Stimulated activated CD8-positive, alpha-beta memory T cell treated with anti-CD3 and anti-CD28 coated beads, Interleukin-15, amount 100 ng/mL, for 48 hours (primary cell): ENCODE measurements at regions not wholly inside any gene's neighbourhood (a gene's known extent, or its start where the extent isn't known, plus 50 kb on each side); places are given as distances from the start of the nearest gene placed in this dataset.

Experiments used
- DNase-seq, 2 donors: peaks; one replicate each; pipeline ENCODE4 v3.0.0-alpha.2; 2020; ENCODE audit warnings: low read depth in 2 of 2

- no peak for DNase-seq
Observed at GRCh38 chr6:99219788-99220187, 129.7 kb downstream of the FAXC start.

GRCh38 chr6:99216959-99217358 lies 132.5 kb downstream of the FAXC start:
- no peak for DNase-seq

- no peak for DNase-seq
Observed at GRCh38 chr6:99195986-99196655, 153.4 kb downstream of the FAXC start.

- no peak for DNase-seq
Observed at GRCh38 chr6:99192561-99192960, 156.9 kb downstream of the FAXC start.

GRCh38 chr6:99189823-99190721 lies 159.4 kb downstream of the FAXC start:
- peak; percentile 4 to 6 for DNase-seq

- no peak for DNase-seq
Observed at GRCh38 chr6:99187429-99187828, 162.0 kb downstream of the FAXC start.

- no peak for DNase-seq
Observed at GRCh38 chr6:99186417-99186816, 163.1 kb downstream of the FAXC start.

- no peak for DNase-seq
Observed at GRCh38 chr6:99185525-99185924, 163.9 kb downstream of the FAXC start.

- DNase-seq, result no peak
Observed at GRCh38 chr6:99184696-99185095, 164.8 kb downstream of the FAXC start.

GRCh38 chr6:99183066-99183465 lies 166.4 kb downstream of the FAXC start:
- DNase-seq, result no peak

GRCh38 chr6:99181174-99181573 lies 168.3 kb downstream of the FAXC start:
- no peak for DNase-seq

- no peak for DNase-seq
Observed at GRCh38 chr6:99178168-99178567, 171.3 kb downstream of the FAXC start.

- DNase-seq, result no peak
Observed at GRCh38 chr6:99177736-99178135, 171.7 kb downstream of the FAXC start.

- no peak for DNase-seq
Observed at GRCh38 chr6:99165838-99166237, 183.6 kb downstream of the FAXC start.

GRCh38 chr6:99152347-99152643 lies 197.2 kb downstream of the FAXC start:
- no peak for DNase-seq

GRCh38 chr6:99151634-99152346 lies 197.7 kb downstream of the FAXC start:
- DNase-seq, result peak; percentile 12 to 19

- DNase-seq, result no peak
Observed at GRCh38 chr6:99148761-99149160, 200.7 kb downstream of the FAXC start.

- DNase-seq, result no peak
Observed at GRCh38 chr6:99148111-99148510, 200.4 kb upstream of the FBXL4 start.

- no peak for DNase-seq
Observed at GRCh38 chr6:99147206-99147605, 199.5 kb upstream of the FBXL4 start.

GRCh38 chr6:99146711-99147110 lies 199.0 kb upstream of the FBXL4 start:
- no peak for DNase-seq

GRCh38 chr6:99145738-99146137 lies 198.0 kb upstream of the FBXL4 start:
- no peak for DNase-seq

- no peak for DNase-seq
Observed at GRCh38 chr6:99143108-99143861, 195.5 kb upstream of the FBXL4 start.
